ENCODE measurements at regions not wholly inside any gene's neighbourhood (a gene's known extent, or its start where the extent isn't known, plus 50 kb on each side); places are given as distances from the start of the nearest gene placed in this dataset.

DNA sequence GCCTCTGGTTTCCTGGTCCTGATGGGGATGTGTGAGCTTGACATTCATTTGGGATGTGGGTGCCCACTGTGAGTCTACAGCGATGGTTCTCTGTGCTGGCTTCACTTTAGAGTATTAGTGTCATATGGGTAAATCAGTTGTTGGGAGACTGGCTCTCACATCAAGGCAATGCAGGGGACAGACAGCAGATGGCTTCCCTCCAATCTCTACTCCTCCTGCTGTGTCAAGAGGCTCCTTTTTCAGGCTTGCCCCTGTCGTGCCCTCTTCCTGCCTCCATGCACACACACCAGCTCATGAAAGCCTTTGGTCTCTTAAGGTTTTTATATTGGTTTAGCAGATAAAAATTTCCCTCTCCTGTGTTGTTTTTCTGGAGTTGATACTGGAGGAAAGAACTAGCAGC is 315.6 kb downstream of the RDH14 start:
- DNase-seq = no peak

DNA sequence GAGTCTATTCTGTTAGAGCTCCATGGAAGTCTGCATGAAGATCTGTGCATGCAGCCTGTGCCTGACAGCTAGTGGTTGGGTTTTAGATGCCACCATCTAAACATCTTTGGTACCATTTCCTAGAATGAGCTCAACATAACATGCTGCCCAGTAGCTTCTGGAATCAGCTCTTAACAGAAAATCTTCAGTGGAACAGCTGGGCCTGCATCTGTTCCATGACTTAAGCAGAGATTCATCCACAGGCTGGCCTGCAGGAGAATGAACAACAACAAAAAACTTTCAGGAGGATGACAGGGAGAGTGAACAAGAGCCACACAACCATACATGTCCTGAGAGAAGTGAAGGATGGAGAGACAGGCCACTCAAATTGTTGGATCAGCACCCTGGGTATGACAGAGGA is 316.6 kb downstream of the RDH14 start:
- DNase-seq = no peak

DNA sequence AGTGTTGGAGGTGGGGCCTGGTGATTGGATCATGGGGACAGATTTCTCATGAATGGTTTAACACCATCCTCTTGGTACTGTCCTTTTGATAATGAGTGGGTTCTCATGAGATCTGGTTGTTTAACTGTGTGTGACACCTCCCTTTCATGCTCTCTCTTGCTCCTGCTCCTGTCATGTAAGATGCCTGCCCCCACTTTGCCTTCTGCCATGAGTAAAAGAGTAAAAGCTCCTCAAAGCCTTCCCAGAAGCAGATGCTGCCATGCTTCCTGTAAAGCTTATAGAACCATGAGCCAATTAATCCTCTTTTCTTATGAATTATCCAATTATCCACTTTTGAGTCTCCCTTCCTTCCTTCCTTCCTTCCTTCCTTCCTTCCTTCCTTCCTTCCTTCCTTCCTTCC is 317.7 kb downstream of the RDH14 start:
- no peak for DNase-seq

DNA sequence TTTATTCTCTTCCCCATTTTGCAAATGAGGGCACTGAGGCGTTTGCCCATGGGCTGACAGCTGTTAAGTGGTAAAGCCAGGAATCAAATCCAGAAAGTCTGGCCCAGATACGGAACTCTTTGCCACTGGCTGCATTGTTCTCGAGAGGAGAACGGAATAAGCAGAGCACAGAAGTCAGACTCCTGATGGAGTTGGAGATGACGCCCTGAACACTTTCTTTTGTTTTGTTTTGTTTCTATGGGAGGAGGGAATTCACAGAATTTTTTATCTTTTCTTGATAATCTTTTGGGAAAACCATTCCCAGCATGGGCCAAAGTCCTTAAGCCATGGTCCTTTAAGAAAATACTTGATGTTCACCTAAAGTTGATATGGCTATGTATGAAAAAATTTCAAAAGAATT is 322.2 kb downstream of the RDH14 start:
- peak; percentile 4 for DNase-seq

DNA sequence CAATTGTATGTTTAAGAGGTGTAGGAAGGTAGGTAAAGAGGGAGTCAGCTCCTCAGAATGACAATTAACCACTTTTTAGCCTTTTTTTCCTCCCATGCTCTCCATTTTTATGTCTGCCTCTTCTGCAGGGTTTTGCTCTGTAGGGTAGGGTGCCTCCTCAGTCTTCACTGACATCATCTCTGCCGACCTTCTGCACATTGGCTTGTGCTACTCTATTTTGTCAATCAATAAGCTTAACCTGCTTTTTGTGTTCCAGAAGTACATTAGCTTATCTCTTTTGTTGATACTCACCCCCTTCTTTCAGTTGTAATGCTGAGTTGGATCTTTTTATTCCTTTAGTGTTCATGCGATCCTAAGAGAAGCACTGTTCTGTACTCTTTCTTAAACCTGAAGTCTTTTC is 323.2 kb downstream of the RDH14 start:
- no peak for DNase-seq

DNA sequence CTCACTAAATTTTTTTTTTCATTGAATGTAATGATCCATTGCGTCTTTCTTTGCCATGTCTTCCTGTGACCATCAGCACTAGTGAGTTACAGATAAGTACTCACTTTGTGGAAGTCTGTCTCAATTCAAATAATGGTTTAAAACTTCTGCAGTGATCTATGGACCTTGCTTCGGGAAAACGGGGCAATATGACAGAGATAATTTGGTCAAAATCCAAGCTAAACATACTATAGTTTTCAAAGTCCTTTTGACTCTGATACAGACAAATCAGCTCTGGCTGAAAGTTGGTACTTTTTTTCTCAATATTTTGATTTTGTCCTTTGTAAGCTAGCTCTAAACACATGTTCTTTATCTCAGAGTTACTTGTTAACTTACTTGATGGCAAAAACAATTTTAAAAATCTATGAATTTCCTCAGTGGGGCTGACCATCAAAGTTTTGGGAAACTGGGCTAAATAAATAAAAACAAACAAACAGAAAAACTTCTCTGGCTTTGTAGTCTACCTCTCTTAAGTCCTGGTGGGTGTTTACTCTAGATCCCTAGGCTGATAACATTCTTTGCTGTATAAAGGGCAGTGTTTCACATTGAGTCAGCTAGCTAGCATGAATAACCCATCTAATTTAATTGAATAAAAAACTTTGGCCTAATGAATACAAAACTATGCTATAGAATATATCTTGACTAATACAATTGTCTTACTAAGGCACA is 327.6 kb downstream of the RDH14 start:
- no peak for DNase-seq

DNA sequence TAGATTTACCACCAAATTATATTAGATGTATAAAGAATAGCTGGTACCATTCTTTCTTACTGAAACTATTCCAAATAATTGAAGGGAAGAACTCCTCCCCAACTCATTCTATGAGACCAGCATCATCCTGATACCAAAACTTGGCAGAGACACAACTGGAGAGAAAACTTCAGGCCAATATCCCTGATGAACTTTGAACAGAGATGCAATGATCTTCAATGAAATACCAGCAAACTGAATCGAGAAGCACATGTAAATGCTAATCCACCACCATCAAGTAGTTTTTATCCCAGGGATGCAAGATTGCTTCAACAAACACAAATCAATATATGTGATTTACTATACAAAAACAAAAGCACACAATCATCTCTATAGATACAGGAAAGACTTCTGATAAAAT is 329.8 kb downstream of the RDH14 start:
- DNase-seq = no peak

DNA sequence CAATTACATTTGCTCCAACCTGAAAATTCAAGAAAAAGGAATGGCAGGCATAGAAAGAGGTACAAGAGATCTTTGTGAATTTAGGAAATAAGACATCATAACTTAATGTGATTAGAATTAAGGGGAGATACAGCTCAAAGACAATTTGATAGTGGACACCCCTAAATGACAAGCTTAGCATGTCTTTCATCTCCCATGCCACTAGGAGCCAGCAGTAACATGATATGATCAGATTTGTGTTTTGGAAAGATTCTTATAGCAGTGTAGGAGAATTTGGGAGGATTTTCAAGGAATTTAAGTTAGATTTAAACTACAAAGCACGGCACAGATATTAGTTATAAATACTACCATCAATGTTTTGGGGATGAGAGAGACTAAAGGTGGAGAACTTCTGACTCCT is 340.8 kb downstream of the RDH14 start:
- DNase-seq = no peak

DNA sequence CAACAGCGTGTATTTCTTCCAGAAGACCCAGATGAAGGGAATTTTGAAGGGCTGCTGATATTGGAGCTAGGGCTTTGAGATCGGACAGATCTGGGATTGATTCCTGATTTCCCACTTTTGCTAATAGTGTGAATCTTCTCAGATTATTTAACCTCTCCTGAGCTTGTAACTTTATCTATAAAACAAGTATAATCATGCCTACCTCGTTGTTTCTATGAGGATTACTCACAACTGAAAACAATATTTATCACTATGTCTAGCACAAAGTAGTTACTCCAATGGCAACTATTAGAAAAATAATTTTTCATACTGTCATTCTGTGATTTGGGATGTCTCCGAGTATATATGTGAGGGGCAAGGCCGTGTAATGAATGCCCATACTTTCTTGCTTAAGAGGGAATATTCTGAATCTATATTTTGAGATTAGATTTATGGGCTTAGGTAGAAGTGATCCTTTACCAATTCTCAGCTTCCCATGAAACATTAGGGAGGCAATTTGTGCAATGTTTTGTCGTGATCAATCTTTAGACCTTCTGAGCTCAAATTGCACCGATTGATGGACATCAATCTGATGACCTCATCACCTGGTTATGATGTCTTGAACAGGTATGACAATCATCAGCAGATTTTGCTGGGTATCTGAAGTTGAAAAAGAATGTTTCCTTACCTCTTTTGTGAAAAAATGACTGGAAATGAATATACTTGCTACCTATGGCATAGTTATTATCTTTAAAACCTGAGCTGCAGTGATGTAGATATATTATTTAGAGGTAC is 339.9 kb downstream of the KCNS3 start:
- no peak for DNase-seq

DNA sequence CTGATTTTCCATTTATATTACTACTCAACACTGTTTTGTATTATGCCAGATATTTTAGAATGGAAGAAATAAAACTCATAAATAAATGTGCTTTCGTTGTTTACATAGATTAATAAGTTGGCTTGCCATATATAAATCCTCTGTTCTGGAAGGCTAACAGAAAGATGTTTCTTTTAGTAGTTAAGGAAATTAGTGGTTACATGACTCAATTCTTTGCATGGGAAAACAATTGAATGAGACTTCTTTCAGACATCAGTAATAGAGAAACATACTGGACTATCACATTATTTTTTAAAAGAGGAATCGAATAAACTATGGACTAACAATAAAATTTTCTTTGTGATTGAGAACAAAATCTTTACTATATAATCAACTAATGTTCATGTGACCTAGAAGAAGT is 336.5 kb downstream of the KCNS3 start:
- no peak for DNase-seq

DNA sequence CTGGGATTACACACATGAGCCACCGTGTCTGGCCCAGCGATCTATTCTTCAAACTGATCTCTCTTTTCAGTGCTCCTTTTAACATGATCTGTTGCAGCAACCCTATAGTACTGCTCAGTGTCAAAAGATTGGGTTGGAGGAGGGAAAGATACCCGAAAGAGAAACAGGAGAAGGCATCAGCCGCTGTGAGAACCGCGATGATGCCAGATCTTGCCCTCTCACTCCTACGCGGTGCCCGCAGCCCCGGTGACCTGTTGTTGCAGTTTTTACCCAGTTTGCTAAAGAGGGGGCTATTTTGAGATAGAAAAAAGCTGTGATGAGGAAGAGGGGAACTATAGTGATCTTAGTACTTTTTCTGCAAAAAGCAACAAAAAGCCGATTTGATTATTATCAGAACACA is 335.5 kb downstream of the KCNS3 start:
- DNase-seq = no peak

DNA sequence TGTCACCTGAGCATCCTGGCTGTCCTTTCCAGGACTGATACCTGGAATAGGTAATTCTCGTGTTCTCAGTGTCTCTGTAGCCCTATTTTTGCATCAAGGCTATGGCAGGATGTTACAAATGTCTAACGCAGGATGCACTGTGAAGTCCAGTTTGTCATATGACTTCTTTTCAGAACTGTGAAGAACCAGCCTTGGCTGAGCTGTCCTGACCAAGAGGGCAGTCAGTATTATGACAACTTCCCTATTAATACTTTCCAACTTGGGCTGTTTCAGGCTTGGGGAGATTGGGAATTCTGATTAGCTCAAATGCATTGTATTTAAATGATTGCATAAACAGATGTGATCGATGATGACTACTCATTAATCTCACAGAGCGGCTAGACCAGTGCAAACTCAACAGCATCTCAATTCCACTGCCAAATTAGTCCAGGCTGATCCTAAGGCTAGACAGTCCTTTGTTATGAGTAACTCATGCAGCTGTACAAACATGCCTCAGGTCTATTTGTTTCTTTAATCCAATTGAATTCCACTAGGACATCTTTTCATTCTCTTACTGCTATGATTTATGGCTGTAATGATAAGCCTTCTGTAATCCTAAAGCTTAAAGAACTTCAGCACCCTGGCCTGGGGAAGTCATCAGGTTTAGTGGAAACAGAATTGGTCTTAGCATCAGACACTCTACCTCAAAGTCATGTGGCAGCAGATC is 331.6 kb downstream of the KCNS3 start:
- peak; percentile 66 for DNase-seq

DNA sequence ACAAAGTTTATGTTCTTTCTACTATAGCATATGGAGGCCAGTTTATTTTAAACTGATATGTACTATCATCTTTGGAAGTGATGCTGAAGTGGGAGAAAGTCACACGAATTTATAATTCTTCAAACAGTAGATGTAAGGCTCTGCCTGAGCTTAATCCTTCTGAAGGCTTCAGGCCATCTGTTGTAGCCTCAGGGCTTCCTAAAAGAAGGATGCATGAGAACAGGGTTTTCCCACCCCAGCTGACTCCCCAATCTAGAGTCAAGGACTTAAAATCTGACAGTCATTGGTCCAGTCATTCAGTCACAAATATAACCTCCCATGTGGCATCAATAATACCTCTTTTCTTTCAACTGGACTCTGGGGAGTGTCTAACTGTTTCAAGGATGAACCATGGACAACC is 330.5 kb downstream of the KCNS3 start:
- no peak for DNase-seq

DNA sequence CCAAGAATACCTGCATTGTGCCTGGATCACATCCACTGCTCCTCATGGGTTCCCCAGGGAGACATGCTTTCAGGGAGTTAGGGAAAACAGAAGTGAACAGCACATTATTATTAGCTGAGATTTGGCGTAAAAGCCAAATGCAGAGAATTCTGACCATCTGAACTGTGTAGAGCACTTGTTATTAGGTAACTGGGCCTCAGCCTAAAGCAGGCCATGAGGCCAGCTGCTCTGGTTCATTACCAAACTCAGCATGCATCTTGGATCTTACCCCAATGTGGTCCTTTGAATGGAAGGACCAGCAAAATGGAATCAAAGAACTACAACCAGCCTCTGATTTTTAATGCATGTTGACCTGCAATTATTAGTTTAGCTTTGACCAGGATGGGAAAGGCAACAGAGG is 322.3 kb downstream of the KCNS3 start:
- DNase-seq = no peak

DNA sequence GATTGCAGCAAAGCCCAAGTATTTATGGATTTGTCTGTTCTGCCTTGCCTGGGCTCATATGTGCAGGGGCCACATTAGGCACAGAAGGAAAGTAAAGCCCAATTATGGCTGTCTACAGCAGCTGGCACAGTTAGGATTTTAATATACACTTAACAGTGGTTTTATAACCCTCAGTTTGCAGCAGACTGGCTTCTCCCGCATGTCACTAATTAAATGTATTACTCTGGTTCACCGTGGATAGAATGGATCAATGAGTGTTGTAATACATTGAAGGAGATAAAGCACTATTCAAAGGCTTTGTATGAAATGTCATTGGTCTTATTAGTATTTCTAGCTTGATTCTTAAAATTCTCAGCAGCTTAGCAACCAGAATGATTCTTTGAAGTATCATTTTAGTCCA is 320.2 kb downstream of the KCNS3 start:
- DNase-seq = no peak

DNA sequence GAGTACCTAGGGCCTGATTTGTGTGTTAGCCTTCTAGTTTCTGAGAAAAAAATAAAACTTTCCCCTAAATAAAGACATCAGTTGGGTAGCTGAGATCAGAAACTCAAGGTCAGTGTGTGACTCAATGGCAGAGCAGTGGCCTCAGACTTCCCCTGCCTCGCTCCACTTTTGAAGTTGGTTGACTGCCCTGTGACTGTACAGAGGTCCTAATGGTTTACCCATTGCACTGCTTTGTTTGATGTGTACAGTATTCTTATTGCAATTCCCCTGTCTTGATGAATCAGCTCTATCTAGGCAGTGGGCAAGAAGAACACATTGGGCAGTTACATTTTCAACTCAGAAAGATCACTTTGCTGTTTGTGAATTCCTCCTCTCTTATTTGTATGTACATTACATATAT is 315.7 kb downstream of the KCNS3 start:
- no peak for DNase-seq

DNA sequence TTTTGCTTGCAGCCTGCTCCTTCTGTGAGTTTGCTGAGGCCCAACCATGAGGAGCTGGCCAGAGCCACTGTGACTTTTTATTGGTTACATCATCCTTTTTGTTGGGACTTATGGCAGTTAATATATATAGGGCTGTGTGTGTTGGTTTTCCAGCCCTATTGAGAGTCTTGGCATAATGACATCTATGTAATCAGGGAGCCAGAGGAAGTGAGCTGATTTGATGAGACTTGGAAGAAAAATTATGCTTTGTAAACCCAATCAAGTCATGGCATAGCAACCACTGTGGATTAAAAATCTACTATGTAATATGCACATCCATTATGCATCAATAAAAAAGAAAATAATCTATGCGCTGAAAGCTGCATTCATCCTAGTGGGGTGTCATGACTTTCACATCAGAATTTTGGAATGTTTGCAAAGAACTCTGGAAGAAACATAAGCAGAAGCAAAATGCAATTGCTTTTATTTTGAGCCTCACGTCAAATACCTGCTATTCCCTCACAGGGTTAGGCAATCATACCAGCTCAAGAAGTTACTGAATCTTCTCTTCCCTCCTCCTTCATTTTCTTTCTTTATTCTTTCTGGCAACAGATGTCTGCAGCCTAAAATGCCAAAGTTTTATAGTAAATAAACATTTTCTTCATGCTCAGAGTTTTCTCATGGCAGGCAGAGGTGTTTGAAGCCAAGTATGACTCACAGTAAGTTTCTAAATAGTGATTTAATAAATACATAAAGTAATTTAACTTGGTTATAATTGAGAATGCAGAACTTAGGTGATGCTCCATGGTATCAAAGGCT is 308.5 kb downstream of the KCNS3 start:
- DNase-seq = no peak

DNA sequence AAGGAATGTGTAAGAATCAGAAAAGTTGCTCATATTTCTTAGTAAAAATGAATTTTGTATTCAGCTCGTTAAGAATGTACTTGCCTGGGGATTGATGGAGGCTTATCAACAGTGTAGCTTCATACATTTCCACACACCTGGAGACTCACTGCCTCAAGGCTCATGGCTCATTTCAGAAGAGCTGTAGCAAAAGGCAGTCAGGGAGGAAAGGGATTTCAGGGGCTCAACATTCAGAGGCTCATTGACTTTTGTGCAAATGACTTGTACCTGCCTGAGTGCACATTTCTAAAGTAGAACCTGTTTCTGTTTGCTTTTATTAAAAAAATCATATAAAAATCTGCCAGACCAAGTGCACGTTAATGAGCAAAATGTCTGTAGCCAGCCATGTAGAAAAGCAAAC is 304.4 kb downstream of the KCNS3 start:
- DNase-seq = no peak

DNA sequence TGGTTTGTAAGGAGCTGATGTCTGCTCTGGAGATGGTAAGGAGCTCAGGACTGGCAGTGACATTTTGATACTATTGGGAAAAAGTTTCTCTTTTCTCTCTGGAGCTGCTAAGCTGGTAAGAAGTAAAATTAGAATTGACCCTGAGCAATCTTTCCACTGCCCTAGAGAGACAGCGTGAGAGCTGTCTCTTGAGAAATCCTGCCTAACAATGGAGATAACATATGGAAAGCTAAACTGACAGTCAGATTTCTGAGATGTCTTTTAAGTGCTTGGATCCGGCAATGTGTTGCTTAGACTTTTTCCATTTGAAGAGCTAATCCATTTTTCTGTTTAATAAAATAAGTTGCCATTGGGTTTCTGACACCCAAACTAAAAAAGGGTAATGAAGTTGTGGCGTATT is 302.4 kb downstream of the KCNS3 start:
- no peak for DNase-seq

DNA sequence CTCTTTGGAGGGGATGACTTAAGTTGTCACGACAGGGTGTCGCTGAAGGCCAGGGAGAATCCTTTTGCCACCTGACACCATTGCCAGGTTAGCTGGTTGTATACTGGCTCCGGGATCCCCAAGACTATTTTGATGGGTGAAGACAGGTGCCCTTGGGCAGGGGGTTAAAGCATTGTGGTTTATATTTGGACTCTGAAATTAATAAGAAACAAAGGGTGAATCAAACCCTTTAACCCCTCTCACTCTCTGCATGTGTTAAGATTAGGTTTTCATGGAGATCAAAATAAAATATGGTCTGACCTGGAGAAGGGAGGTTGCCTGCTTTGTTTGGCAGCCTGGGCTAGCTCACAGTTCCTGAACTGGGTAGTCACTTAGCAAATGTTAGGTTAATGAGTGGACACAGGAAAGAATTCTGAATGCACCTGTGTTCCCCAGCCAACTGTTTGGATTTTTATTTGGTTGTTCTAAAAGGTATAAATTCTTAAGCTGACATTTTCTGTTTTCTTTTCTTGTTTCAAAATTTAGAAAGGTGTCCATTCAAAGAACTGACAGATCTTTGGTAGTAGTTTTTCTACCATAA is 301.7 kb downstream of the KCNS3 start:
- no peak for DNase-seq

DNA sequence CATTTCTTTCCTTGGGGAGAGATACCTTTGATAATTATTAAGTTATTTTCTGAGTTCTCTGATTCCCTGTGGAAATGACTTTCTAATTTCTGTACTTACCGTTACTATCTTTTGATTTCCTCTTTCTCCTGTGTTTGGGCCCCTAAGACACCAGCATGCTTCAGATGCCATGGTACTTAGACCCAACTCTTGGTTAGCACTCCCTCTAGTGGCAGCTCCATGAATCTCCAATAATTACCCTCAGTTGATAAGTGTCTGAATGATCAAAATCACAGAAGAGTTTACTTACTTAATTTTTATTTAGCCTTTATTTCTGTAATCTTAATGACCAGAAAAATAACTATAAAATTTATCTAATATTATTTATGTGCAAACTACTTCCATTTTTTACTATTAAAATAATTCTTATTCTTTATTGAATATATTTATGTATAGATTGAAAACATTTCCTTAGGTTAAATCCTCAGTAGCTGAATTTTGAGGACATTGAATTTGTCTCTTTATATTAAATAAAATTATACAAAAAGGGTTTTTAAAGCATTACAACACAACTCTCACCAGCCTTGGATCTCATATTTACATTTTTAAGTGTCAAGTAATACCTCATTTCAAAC is 300.4 kb downstream of the KCNS3 start:
- no peak for DNase-seq

DNA sequence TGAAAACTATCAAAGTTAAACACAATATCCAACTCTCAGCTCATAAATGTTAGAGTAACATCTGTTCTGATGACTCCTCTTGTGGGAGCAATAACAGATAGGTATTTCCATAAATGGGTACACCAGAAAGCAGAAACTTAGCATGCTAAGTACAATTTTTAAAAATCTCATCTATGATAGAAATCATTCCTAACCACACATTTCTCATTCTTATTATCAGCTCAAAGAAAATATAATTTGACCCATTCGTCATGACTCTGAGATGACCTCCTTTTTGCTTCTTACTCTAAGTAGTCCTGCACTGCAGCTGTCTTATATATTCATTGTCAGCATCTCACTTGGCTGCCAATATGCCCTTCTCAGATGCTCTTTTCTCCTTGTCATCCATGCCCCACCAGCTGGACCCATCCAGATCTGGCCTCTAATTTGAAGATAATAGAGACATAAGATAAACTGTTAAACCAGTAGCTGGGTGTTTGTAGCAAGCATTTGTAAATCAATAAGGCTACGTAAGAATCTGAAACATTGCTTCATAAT is 298.3 kb downstream of the KCNS3 start:
- no peak for DNase-seq

Measured in NCI-H226 (cell line).